PC-3 (cell line): ENCODE measurements at regions not wholly inside any gene's neighbourhood (a gene's known extent, or its start where the extent isn't known, plus 50 kb on each side); places are given as distances from the start of the nearest gene placed in this dataset.

Experiments used
- ATAC-seq: fragments of 200-7000 bp; cut with Tn5 transposase; 2 replicates; pipeline ENCODE4 v1.9.1; 2020; ENCODE audit warnings: mild to moderate bottlenecking, moderate library complexity
- BruUV-seq: library from RNA; stranded (reverse); fragments of 400-500 nt; replicated peaks from 2 replicates; lab custom pipeline; 2021; lab: Mats Ljungman, UMichigan
- CTCF ChIA-PET: fragments of 300-600 bp; sonication (Branson Sonifier 250); formaldehyde crosslinking; loops from one replicate; lab custom pipeline; 2022; ENCODE audit warnings: antibody characterized with exemption; lab: Charles Lee
- POLR2A ChIA-PET: fragments of 300-600 bp; sonication (Branson Sonifier 250); formaldehyde crosslinking; loops from one replicate; lab custom pipeline; 2022; ENCODE audit warnings: antibody characterized with exemption; ENCODE audit not compliant: unreplicated experiment; lab: Charles Lee
- DNase-seq: peaks from one replicate; pipeline ENCODE4 v3.0.0-alpha.2; 2015
- H2AFZ ChIP-seq: fragments of 300-600 bp; sonication (generic); 2 replicates; pipeline ENCODE4 v1.6.0; 2016; ENCODE audit warnings: antibody characterized with exemption, low read length
- H3F3A ChIP-seq: fragments of 300-600 bp; sonication (generic); one replicate; pipeline ENCODE4 v1.6.0; 2017; ENCODE audit warnings: antibody characterized with exemption, low read length, control low read depth, mild to moderate bottlenecking; ENCODE audit not compliant: unreplicated experiment
- H3K27ac ChIP-seq: fragments of 300-600 bp; sonication (generic); 2 replicates; pipeline ENCODE4 v1.5.1; 2016; ENCODE audit warnings: mild to moderate bottlenecking, low read length
- H3K27me3 ChIP-seq: fragments of 300-600 bp; sonication (generic); 2 replicates; pipeline ENCODE4 v1.6.1; 2016; ENCODE audit warnings: low read length, mixed read lengths
- H3K36me3 ChIP-seq: fragments of 300-600 bp; sonication (generic); 2 replicates; pipeline ENCODE4 v1.6.1; 2016; ENCODE audit warnings: low read depth, mixed run types, low read length, mixed read lengths
- H3K4me1 ChIP-seq: fragments of 300-600 bp; sonication (generic); 2 replicates; pipeline ENCODE4 v1.5.1; 2016; ENCODE audit warnings: low read length; ENCODE audit not compliant: insufficient read depth
- H3K4me2 ChIP-seq: fragments of 300-600 bp; sonication (generic); 2 replicates; pipeline ENCODE4 v1.6.0; 2016; ENCODE audit warnings: low read length
- H3K4me3 ChIP-seq: fragments of 300-600 bp; sonication (generic); 2 replicates; pipeline ENCODE4 v1.5.1; 2016; ENCODE audit warnings: mild to moderate bottlenecking, low read length, mixed read lengths
- H3K79me2 ChIP-seq: fragments of 300-600 bp; sonication (generic); 2 replicates; pipeline ENCODE4 v1.6.1; 2017; ENCODE audit warnings: low read length, mixed read lengths
- H3K9ac ChIP-seq: fragments of 300-600 bp; sonication (generic); 2 replicates; pipeline ENCODE4 v1.6.0; 2016; ENCODE audit warnings: mild to moderate bottlenecking, low read length
- H3K9me2 ChIP-seq: fragments of 300-600 bp; sonication (generic); replicated peaks from 2 replicates; pipeline ENCODE4 v1.6.1; 2016; ENCODE audit warnings: mixed run types, low read length, mixed read lengths
- H3K9me3 ChIP-seq: fragments of 300-600 bp; sonication (generic); 2 replicates; pipeline ENCODE4 v1.6.1; 2016; ENCODE audit warnings: low read length, mixed read lengths
- H4K20me1 ChIP-seq: fragments of 300-600 bp; sonication (generic); 2 replicates; pipeline ENCODE4 v1.6.1; 2016; ENCODE audit warnings: low read length, mixed read lengths
- CTCF ChIP-seq: fragments of 300-600 bp; sonication (generic); conservative IDR thresholded peaks from 2 replicates; pipeline ENCODE4 v1.5.1; 2017; ENCODE audit warnings: antibody characterized with exemption, low read depth, mild to moderate bottlenecking, low read length
- EZH2 ChIP-seq: fragments of 300-600 bp; sonication (generic); IDR thresholded peaks from one replicate; pipeline ENCODE4 v1.6.1; 2017; ENCODE audit warnings: antibody characterized with exemption, mild to moderate bottlenecking, low read length; ENCODE audit not compliant: unreplicated experiment
- EZH2phosphoT487 ChIP-seq: fragments of 300-600 bp; sonication (generic); IDR thresholded peaks from 2 replicates; pipeline ENCODE4 v1.6.1; 2018; ENCODE audit warnings: mild to moderate bottlenecking, antibody characterized with exemption, low read length, borderline replicate concordance
- intact Hi-C: fragments of 100-400 bp; cut with micrococcal nuclease; formaldehyde crosslinking; loops from 2 replicates; pipeline ENCODE4 v1.9.0; 2023

DNA sequence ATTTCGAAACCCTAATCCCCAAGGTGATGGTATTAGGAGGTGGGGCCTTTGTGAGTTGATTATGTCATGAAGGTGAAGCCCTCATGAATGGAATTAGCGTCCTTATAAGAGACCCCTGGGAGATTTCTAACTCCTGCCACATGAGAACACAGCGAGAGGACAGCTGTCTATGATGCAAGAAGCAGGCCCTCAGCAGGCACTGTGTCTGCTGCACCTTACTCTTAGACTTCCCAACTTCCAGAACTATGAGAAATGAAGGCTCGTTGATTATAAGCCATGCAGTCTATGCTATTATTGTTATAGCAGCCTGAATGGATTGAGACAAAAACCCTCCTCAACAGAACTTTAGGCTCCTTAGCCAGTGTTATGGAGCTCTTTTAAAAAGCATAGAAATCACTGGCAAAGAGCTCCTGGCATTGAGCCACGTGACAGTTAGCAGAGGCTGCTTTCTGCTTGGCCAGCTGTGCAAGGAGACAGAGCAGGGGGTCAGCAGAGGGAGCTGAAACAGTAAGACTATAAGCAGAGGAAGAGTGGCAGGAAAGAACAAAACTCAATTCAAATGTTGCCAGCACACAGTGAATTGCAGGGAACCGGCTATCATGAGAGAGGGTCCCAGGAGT is 219.2 kb upstream of the FAT1 start:
- no peak for TF ChIP-seq EZH2
- no peak for TF ChIP-seq EZH2phosphoT487
- TF ChIP-seq CTCF: no peak
- no TSS peak for BruUV-seq
- H3K9me3 ChIP-seq: no peaks in the 10 kb centered on the region
- ATAC-seq (no peak), DNase-seq (no peak)
- H3K9me2 ChIP-seq: no peaks in the 10 kb centered on the region
- no peaks in the 10 kb centered on the region for H3F3A ChIP-seq
- H3K27me3 ChIP-seq: no peaks in the 10 kb centered on the region
- no peaks in the 10 kb centered on the region for H3K36me3 ChIP-seq
- H3K4me1 ChIP-seq: no peaks in the 10 kb centered on the region
- no peak overlapping the region for H2AFZ ChIP-seq
- ChIA-PET POLR2A (no interaction called here), CTCF (no interaction called here)
- H3K4me2 ChIP-seq: no peak overlapping the region
- no peak overlapping the region for H3K27ac ChIP-seq
- no peaks in the 10 kb centered on the region for H4K20me1 ChIP-seq
- H3K79me2 ChIP-seq: no peaks in the 10 kb centered on the region
- no peak overlapping the region for H3K9ac ChIP-seq
- intact Hi-C loops: loop anchor here (10.0 kb wide), 3 partner anchors 262 to 652 kb away; no protein-coding TSS in a partner anchor
- H3K4me3 ChIP-seq: no peak overlapping the region

DNA sequence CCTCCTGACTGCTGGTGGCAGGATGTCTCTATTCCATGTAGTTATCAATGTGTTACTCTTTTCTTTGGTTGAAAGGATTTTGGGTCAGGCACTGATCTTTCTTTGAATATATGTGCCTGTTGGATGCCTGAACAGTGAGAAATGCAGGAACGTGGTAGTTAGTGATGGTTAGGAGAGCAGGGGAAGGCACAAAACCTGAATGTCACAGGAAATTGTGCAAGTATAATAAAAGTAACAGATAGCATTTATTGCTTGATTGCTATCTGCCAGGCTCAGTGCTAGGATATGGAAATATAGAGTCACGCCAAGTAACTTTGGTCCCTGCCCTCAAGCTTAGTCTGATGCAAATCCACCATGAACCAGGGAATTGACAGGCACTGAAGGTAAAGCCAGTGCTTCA is 219.8 kb upstream of the FAT1 start:
- no peaks in the 10 kb centered on the region for H3K36me3 ChIP-seq
- H3K4me3 ChIP-seq: no peak overlapping the region
- TF ChIP-seq CTCF (no peak), EZH2 (no peak), EZH2phosphoT487 (no peak)
- H2AFZ ChIP-seq: no peak overlapping the region
- no peaks in the 10 kb centered on the region for H3K79me2 ChIP-seq
- no peak for DNase-seq
- H3F3A ChIP-seq: no peaks in the 10 kb centered on the region
- no peak overlapping the region for H3K4me2 ChIP-seq
- intact Hi-C loops: loop anchor here (10.0 kb wide), 3 partner anchors 261 to 651 kb away; no protein-coding TSS in a partner anchor
- BruUV-seq: no TSS peak
- POLR2A ChIA-PET: no interaction called here
- CTCF ChIA-PET: no interaction called here
- H3K9me3 ChIP-seq: no peaks in the 10 kb centered on the region
- no peaks in the 10 kb centered on the region for H4K20me1 ChIP-seq
- no peaks in the 10 kb centered on the region for H3K4me1 ChIP-seq
- H3K27ac ChIP-seq: no peak overlapping the region
- H3K27me3 ChIP-seq: no peaks in the 10 kb centered on the region
- no peak for ATAC-seq
- H3K9ac ChIP-seq: no peak overlapping the region
- no peaks in the 10 kb centered on the region for H3K9me2 ChIP-seq

GRCh38 chr4:186946136-186946535 is 222.5 kb upstream of the FAT1 start:
- Histone ChIP-seq H3K36me3 (no peaks in the 10 kb centered on the region), H3K9me3 (no peaks in the 10 kb centered on the region), H3K9ac (no peak overlapping the region), H3K9me2 (no peaks in the 10 kb centered on the region), H3K27ac (no peak overlapping the region), H3F3A (no peaks in the 10 kb centered on the region), H3K4me3 (no peak overlapping the region), H3K4me2 (no peak overlapping the region), H3K4me1 (no peaks in the 10 kb centered on the region), H3K27me3 (no peaks in the 10 kb centered on the region), H2AFZ (no peak overlapping the region), H4K20me1 (no peaks in the 10 kb centered on the region), H3K79me2 (no peaks in the 10 kb centered on the region)
- BruUV-seq: no TSS peak
- TF ChIP-seq EZH2phosphoT487: no peak
- no peak for TF ChIP-seq EZH2
- TF ChIP-seq CTCF: no peak
- POLR2A ChIA-PET: no interaction called here
- DNase-seq: no peak
- CTCF ChIA-PET: no interaction called here
- ATAC-seq: no peak
- intact Hi-C loops: loop anchor here (1.0 to 10.0 kb wide), 4 partner anchors 218 to 649 kb away; no protein-coding TSS in a partner anchor
